Thyroid gland (tissue), 4 donors: ENCODE measurements at regions not wholly inside any gene's neighbourhood (a gene's known extent, or its start where the extent isn't known, plus 50 kb on each side); places are given as distances from the start of the nearest gene placed in this dataset.

ENCODE experiments used
- POLR2A ChIP-seq, 2 donors: fragments of 450-650 bp; IDR thresholded peaks; one replicate each; pipeline ENCODE4 v1.6.1; 2017; ENCODE audit warnings: antibody characterized with exemption in 2 of 2, mild to moderate bottlenecking in 2 of 2, moderate library complexity in 1 of 2
- TF ChIP-seq, protein P1 (sequence below), 6 experiments: fragments of 200-600 bp in 3 of 6; fragments of 450-650 bp in 3 of 6; sonication (generic) in 3 of 6; IDR thresholded peaks; one replicate each; pipeline ENCODE4 v1.5.1; 2016 to 2019; ENCODE audit warnings: antibody characterized with exemption in 6 of 6, mild to moderate bottlenecking in 2 of 6, inconsistent platforms in 1 of 6, moderate library complexity in 1 of 6

DNA sequence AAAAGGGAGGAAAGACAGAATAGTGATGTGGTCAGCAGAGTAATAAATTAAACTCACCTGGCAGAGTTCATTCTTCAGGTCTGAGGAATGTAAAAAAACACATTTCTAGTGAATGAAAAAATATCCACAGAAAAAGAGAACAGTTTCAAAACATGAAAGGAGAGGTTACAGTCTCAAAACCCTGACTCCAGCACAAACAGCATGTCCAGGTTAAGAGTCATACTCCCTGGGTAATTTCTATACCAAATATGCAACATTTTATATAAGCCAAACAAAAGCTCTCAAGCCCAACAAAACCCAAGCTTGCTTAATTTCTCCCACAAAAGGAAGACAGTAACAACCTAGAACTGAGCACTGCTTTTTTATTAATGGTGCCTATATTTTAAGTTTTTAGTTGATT, 173.0 kb downstream of the NTMT2 start:
- TF ChIP-seq, protein P1, sequence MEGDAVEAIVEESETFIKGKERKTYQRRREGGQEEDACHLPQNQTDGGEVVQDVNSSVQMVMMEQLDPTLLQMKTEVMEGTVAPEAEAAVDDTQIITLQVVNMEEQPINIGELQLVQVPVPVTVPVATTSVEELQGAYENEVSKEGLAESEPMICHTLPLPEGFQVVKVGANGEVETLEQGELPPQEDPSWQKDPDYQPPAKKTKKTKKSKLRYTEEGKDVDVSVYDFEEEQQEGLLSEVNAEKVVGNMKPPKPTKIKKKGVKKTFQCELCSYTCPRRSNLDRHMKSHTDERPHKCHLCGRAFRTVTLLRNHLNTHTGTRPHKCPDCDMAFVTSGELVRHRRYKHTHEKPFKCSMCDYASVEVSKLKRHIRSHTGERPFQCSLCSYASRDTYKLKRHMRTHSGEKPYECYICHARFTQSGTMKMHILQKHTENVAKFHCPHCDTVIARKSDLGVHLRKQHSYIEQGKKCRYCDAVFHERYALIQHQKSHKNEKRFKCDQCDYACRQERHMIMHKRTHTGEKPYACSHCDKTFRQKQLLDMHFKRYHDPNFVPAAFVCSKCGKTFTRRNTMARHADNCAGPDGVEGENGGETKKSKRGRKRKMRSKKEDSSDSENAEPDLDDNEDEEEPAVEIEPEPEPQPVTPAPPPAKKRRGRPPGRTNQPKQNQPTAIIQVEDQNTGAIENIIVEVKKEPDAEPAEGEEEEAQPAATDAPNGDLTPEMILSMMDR (IDR thresholded peaks at IDR 0.05): no peak
- no peak for TF ChIP-seq POLR2A (IDR thresholded peaks at IDR 0.05)
